GM12891 (cell line): ENCODE measurements at regions not wholly inside any gene's neighbourhood (a gene's known extent, or its start where the extent isn't known, plus 50 kb on each side); places are given as distances from the start of the nearest gene placed in this dataset.

Experiments used
- POLR2A ChIP-seq: IDR thresholded peaks from 2 replicates; pipeline ENCODE4 v1.6.1; 2011; ENCODE audit warnings: low read depth, low read length, control low read depth
- POLR2AphosphoS5 ChIP-seq: IDR thresholded peaks from 2 replicates; pipeline ENCODE4 v1.6.1; 2011; ENCODE audit warnings: low read depth, low read length, control low read depth
- SPI1 ChIP-seq: IDR thresholded peaks from 2 replicates; pipeline ENCODE4 v1.6.1; 2011; ENCODE audit warnings: low read depth, low read length, control low read depth
- TAF1 ChIP-seq: IDR thresholded peaks from 2 replicates; pipeline ENCODE4 v1.6.1; 2011; ENCODE audit warnings: low read depth, low read length, control low read depth

DNA sequence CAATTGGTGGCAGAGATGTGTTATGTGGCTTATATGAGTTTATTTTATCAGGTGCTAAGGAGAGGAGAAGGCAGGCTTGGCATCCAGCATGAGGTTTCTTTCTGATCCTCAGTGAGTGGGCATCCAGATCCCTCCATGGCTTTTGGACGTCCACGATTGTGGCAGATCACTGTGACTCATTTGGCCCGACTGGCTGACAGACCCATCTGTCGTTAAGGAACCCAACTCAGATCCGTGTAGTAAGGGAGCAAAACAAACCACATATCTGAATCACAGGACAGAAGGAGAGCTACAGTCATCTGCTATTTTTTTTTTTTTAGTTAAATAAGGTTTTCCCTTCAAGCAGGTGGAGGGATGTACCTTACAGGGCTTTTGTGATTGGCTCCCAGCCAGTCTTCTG, 197.0 kb upstream of the KCNH8 start:
- TF ChIP-seq TAF1: no peak
- TF ChIP-seq POLR2A: no peak
- no peak for TF ChIP-seq POLR2AphosphoS5
- no peak for TF ChIP-seq SPI1
